Mesendoderm (in vitro differentiated cells): ENCODE measurements at regions not wholly inside any gene's neighbourhood (a gene's known extent, or its start where the extent isn't known, plus 50 kb on each side); places are given as distances from the start of the nearest gene placed in this dataset.
A peak's percentile ranks its signal among the peaks of the same experiment; 100 is the strongest.

Experiments used
- DNase-seq: peaks from one replicate; pipeline ENCODE4 v3.0.0; 2013
- H2AK5ac ChIP-seq: 2 replicates; pipeline ENCODE4 v1.6.1; 2013; ENCODE audit warnings: low read length, inconsistent platforms
- H2BK120ac ChIP-seq: 2 replicates; pipeline ENCODE4 v1.6.1; 2013; ENCODE audit warnings: low read depth, mild to moderate bottlenecking, low read length, moderate library complexity, mixed read lengths
- H2BK15ac ChIP-seq: replicated peaks from 2 replicates; pipeline ENCODE4 v1.6.1; 2013; ENCODE audit warnings: low read depth, mild to moderate bottlenecking, moderate library complexity
- H2BK5ac ChIP-seq: 2 replicates; pipeline ENCODE4 v1.6.1; 2013; ENCODE audit warnings: low read length, inconsistent platforms
- H3K18ac ChIP-seq: 2 replicates; pipeline ENCODE4 v1.6.1; 2013; ENCODE audit warnings: mild to moderate bottlenecking, low read length, mixed read lengths
- H3K23ac ChIP-seq: one replicate; pipeline ENCODE4 v1.6.1; 2013; ENCODE audit warnings: low read length
- H3K27ac ChIP-seq: 2 replicates; pipeline ENCODE4 v1.5.1; 2013; ENCODE audit warnings: low read depth, mild to moderate bottlenecking, inconsistent platforms, low read length, moderate library complexity
- H3K27me3 ChIP-seq: 2 replicates; pipeline ENCODE4 v1.6.1; 2013; ENCODE audit warnings: low read length, control low read depth, mild to moderate bottlenecking, inconsistent platforms; ENCODE audit not compliant: insufficient read depth, poor library complexity
- H3K36me3 ChIP-seq: 2 replicates; pipeline ENCODE4 v1.6.1; 2013; ENCODE audit warnings: low read length, inconsistent platforms; ENCODE audit not compliant: control insufficient read depth, insufficient read depth
- H3K4ac ChIP-seq: one replicate; pipeline ENCODE4 v1.6.1; 2013; ENCODE audit warnings: low read depth, mild to moderate bottlenecking, low read length, moderate library complexity
- H3K4me1 ChIP-seq: 2 replicates; pipeline ENCODE4 v1.6.1; 2013; ENCODE audit warnings: low read depth, low read length, inconsistent platforms; ENCODE audit not compliant: control insufficient read depth
- H3K4me2 ChIP-seq: 2 replicates; pipeline ENCODE4 v1.6.1; 2013; ENCODE audit warnings: low read length
- H3K4me3 ChIP-seq: 2 replicates; pipeline ENCODE4 v1.5.1; 2013; ENCODE audit warnings: mild to moderate bottlenecking, low read length
- H3K56ac ChIP-seq: one replicate; pipeline ENCODE4 v1.6.1; 2013; ENCODE audit warnings: low read length
- H3K79me1 ChIP-seq: 2 replicates; pipeline ENCODE4 v1.6.1; 2013; ENCODE audit warnings: low read length, inconsistent platforms
- H3K79me2 ChIP-seq: 2 replicates; pipeline ENCODE4 v1.6.1; 2013; ENCODE audit warnings: mild to moderate bottlenecking, low read length; ENCODE audit not compliant: control insufficient read depth, insufficient read depth
- H3K9ac ChIP-seq: 2 replicates; pipeline ENCODE4 v1.6.1; 2013; ENCODE audit warnings: low read length, inconsistent platforms
- H4K5ac ChIP-seq: one replicate; pipeline ENCODE4 v1.6.1; 2013; ENCODE audit warnings: low read length
- H4K8ac ChIP-seq: one replicate; pipeline ENCODE4 v1.6.1; 2013; ENCODE audit warnings: low read depth, mild to moderate bottlenecking, control low read depth, low read length, moderate library complexity
- WGBS: extraction: QIAGEN DNeasy Blood & Tissue Kit; methylation state at CpG from one replicate; pipeline ENCODE4 v1.1.7; 2013; ENCODE audit warnings: low lambda C conversion rate, missing lambda C conversion rate; ENCODE audit not compliant: insufficient coverage; ENCODE audit errors: extremely low coverage; 5-methylcytosine and 5-hydroxymethylcytosine counted together

GRCh38 chr1:82160903-82161302 is 360.2 kb downstream of the ADGRL2 start:
- no peaks in the 10 kb centered on the region for H3K27me3 ChIP-seq
- no peak overlapping the region for H4K8ac ChIP-seq
- H2AK5ac ChIP-seq, result no peak overlapping the region
- H3K79me2 ChIP-seq, result no peaks in the 10 kb centered on the region
- no peak overlapping the region for H2BK15ac ChIP-seq
- no peak overlapping the region for H3K27ac ChIP-seq
- H3K18ac ChIP-seq, result no peak overlapping the region
- no peak overlapping the region for H3K56ac ChIP-seq
- no peak overlapping the region for H3K9ac ChIP-seq
- no peak overlapping the region for H3K23ac ChIP-seq
- no CpG with 5 or more reads among the region's 3 CpGs for WGBS
- no peak overlapping the region for H2BK120ac ChIP-seq
- H3K4ac ChIP-seq, result no peak overlapping the region
- H3K4me2 ChIP-seq, result no peak overlapping the region
- H3K4me3 ChIP-seq, result no peak overlapping the region
- no peaks in the 10 kb centered on the region for H3K79me1 ChIP-seq
- H2BK5ac ChIP-seq, result no peak overlapping the region
- H3K36me3 ChIP-seq, result no peaks in the 10 kb centered on the region
- no peak overlapping the region for H4K5ac ChIP-seq
- no peaks in the 10 kb centered on the region for H3K4me1 ChIP-seq
- no peak for DNase-seq

- no peak overlapping the region for H2BK15ac ChIP-seq
- no peak overlapping the region for H2AK5ac ChIP-seq
- no peak overlapping the region for H4K5ac ChIP-seq
- H3K4me2 ChIP-seq, result no peak overlapping the region
- no peak overlapping the region for H3K18ac ChIP-seq
- H2BK120ac ChIP-seq, result no peak overlapping the region
- H3K9ac ChIP-seq, result no peak overlapping the region
- no peak overlapping the region for H3K4me3 ChIP-seq
- H3K56ac ChIP-seq, result no peak overlapping the region
- no peak overlapping the region for H4K8ac ChIP-seq
- no peak for DNase-seq
- no peaks in the 10 kb centered on the region for H3K27me3 ChIP-seq
- H3K4ac ChIP-seq, result no peak overlapping the region
- H3K79me2 ChIP-seq, result no peaks in the 10 kb centered on the region
- no peaks in the 10 kb centered on the region for H3K36me3 ChIP-seq
- no peak overlapping the region for H2BK5ac ChIP-seq
- H3K27ac ChIP-seq, result no peak overlapping the region
- H3K79me1 ChIP-seq, result no peaks in the 10 kb centered on the region
- no peaks in the 10 kb centered on the region for H3K4me1 ChIP-seq
- H3K23ac ChIP-seq, result no peak overlapping the region
- WGBS, result no CpG with 5 or more reads among the region's 5 CpGs
These were observed 359.3 kb downstream of the ADGRL2 start for GRCh38 chr1:82160036-82160435.

DNA sequence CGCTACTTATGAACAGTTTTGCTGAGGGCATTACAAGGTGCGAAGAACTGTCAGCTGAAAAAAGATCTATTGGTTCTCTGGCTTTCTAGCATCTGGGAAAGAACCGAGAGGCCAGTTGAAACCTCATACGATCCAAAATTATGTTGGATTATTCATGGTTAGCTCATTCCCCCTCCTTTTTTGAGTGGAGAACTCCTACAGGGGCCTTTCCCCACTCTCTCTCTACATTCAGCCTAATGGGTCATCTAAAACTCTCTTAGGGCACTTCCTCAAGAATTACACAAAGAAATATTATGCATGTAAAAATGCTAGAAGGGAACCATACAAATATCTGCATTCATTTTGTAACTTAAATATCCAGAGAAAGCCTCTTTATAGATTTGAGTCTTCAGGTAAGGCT is 358.2 kb downstream of the ADGRL2 start:
- Histone ChIP-seq H3K23ac (no peak overlapping the region), H3K56ac (no peak overlapping the region), H3K27ac (no peak overlapping the region), H3K4ac (no peak overlapping the region), H2BK120ac (no peak overlapping the region), H2BK5ac (no peak overlapping the region), H3K27me3 (no peaks in the 10 kb centered on the region), H3K4me3 (no peak overlapping the region), H3K36me3 (no peaks in the 10 kb centered on the region), H3K79me2 (no peaks in the 10 kb centered on the region), H2BK15ac (no peak overlapping the region), H4K8ac (no peak overlapping the region), H3K9ac (no peak overlapping the region), H4K5ac (no peak overlapping the region), H3K4me1 (no peaks in the 10 kb centered on the region), H3K18ac (no peak overlapping the region), H3K4me2 (no peak overlapping the region), H3K79me1 (no peaks in the 10 kb centered on the region), H2AK5ac (no peak overlapping the region)
- DNase-seq, result no peak
- no CpG with 5 or more reads among the region's 4 CpGs for WGBS

- H3K4me3 ChIP-seq, result no peak overlapping the region
- DNase-seq, result no peak
- no peaks in the 10 kb centered on the region for H3K79me1 ChIP-seq
- no peaks in the 10 kb centered on the region for H3K36me3 ChIP-seq
- no peak overlapping the region for H4K5ac ChIP-seq
- H3K56ac ChIP-seq, result no peak overlapping the region
- no peaks in the 10 kb centered on the region for H3K79me2 ChIP-seq
- no peak overlapping the region for H4K8ac ChIP-seq
- no peak overlapping the region for H3K4ac ChIP-seq
- H2BK15ac ChIP-seq, result no peak overlapping the region
- H3K18ac ChIP-seq, result no peak overlapping the region
- H3K4me2 ChIP-seq, result no peak overlapping the region
- H3K9ac ChIP-seq, result no peak overlapping the region
- WGBS, result no CpG with 5 or more reads among the region's 4 CpGs
- H3K23ac ChIP-seq, result no peak overlapping the region
- H3K27ac ChIP-seq, result no peak overlapping the region
- no peaks in the 10 kb centered on the region for H3K27me3 ChIP-seq
- H2BK120ac ChIP-seq, result no peak overlapping the region
- H2BK5ac ChIP-seq, result no peak overlapping the region
- H3K4me1 ChIP-seq, result no peaks in the 10 kb centered on the region
- no peak overlapping the region for H2AK5ac ChIP-seq
These were observed 353.7 kb downstream of the ADGRL2 start for GRCh38 chr1:82154219-82154970.

- no peak overlapping the region for H3K23ac ChIP-seq
- no peak overlapping the region for H3K9ac ChIP-seq
- H2BK15ac ChIP-seq, result no peak overlapping the region
- no peaks in the 10 kb centered on the region for H3K79me1 ChIP-seq
- no peak overlapping the region for H2BK5ac ChIP-seq
- H3K4ac ChIP-seq, result no peak overlapping the region
- H3K4me2 ChIP-seq, result no peak overlapping the region
- H3K4me3 ChIP-seq, result no peak overlapping the region
- no peaks in the 10 kb centered on the region for H3K4me1 ChIP-seq
- no peak overlapping the region for H3K56ac ChIP-seq
- no peak overlapping the region for H3K18ac ChIP-seq
- H3K27ac ChIP-seq, result no peak overlapping the region
- no peak overlapping the region for H4K8ac ChIP-seq
- H2AK5ac ChIP-seq, result no peak overlapping the region
- no peaks in the 10 kb centered on the region for H3K79me2 ChIP-seq
- DNase-seq, result no peak
- H3K27me3 ChIP-seq, result no peaks in the 10 kb centered on the region
- no peak overlapping the region for H2BK120ac ChIP-seq
- no peaks in the 10 kb centered on the region for H3K36me3 ChIP-seq
- H4K5ac ChIP-seq, result no peak overlapping the region
These were observed 353.0 kb downstream of the ADGRL2 start for GRCh38 chr1:82153752-82154151.

DNA sequence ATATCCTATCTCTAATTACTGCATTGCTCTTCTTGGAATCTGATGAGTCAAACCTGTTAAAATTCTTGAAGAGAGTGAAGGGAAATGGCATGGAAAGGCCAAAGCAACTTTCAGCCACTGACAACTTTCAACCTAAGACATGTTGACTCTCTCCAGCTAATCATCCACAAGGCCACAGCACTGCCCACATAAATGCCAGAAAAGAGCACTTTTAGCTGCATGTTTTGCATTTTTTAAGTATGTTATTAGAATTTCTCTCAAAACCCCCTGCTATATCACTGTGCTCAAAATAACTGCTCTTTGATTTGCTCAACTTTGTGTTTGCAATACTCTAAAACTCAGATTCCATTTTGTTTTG is 352.5 kb downstream of the ADGRL2 start:
- Histone ChIP-seq H3K27me3 (no peaks in the 10 kb centered on the region), H3K4me1 (no peaks in the 10 kb centered on the region), H2BK15ac (no peak overlapping the region), H2AK5ac (no peak overlapping the region), H3K4me3 (no peak overlapping the region), H3K18ac (no peak overlapping the region), H3K27ac (no peak overlapping the region), H3K4me2 (no peak overlapping the region), H3K4ac (no peak overlapping the region), H2BK5ac (no peak overlapping the region), H3K9ac (no peak overlapping the region), H3K36me3 (no peaks in the 10 kb centered on the region), H3K23ac (no peak overlapping the region), H3K79me2 (no peaks in the 10 kb centered on the region), H2BK120ac (no peak overlapping the region), H3K79me1 (no peaks in the 10 kb centered on the region), H3K56ac (no peak overlapping the region), H4K8ac (no peak overlapping the region), H4K5ac (no peak overlapping the region)
- peak; percentile 2 for DNase-seq
